Endothelial cell of umbilical vein (primary cell): ENCODE measurements at regions not wholly inside any gene's neighbourhood (a gene's known extent, or its start where the extent isn't known, plus 50 kb on each side); places are given as distances from the start of the nearest gene placed in this dataset.

Experiments used
- BruUV-seq: library from RNA; stranded (reverse); fragments of 400-500 nt; replicated peaks from 2 replicates; lab custom pipeline; 2021; lab: Mats Ljungman, UMichigan
- CTCF ChIA-PET: fragments of 300-600, 350-600 bp; sonication (Branson Sonifier 250); formaldehyde crosslinking; loops from one replicate; lab custom pipeline; 2021; ENCODE audit warnings: antibody characterized with exemption, inconsistent platforms; lab: Charles Lee
- POLR2A ChIA-PET: fragments of 300-600, 350-600 bp; sonication (Branson Sonifier 250); formaldehyde crosslinking; loops from one replicate; lab custom pipeline; 2021; ENCODE audit warnings: antibody characterized with exemption, inconsistent platforms; lab: Charles Lee
- DNase-seq: peaks from one replicate; pipeline ENCODE4 v3.0.0-alpha.2; 2011; ENCODE audit warnings: low read depth, low spot score
- FAIRE-seq: peaks from 2 replicates; lab custom pipeline; 2011; peaks lifted over from hg19 to GRCh38; lab: Jason Lieb, UNC
- H2AFZ ChIP-seq: 2 replicates; pipeline ENCODE4 v1.6.0; 2012; ENCODE audit warnings: low read depth, low read length, control low read depth, inconsistent platforms
- H3K27ac ChIP-seq: 2 replicates; pipeline ENCODE4 v1.5.1; 2011; ENCODE audit warnings: low read depth, mild to moderate bottlenecking, control low read depth, low read length, moderate library complexity; ENCODE audit not compliant: insufficient read depth
- H3K27me3 ChIP-seq, 2 experiments: 2 replicates each; pipeline versions ENCODE4 v1.6.0 to v1.6.1; 2011; ENCODE audit warnings: low read length in 2 of 2, mixed read lengths in 1 of 2; ENCODE audit not compliant: control insufficient read depth in 2 of 2, insufficient read depth in 2 of 2
- H3K36me3 ChIP-seq, 2 experiments: 2 replicates in 1 of 2; 3 replicates in 1 of 2; pipeline ENCODE4 v1.5.1; 2011; ENCODE audit warnings: low read length in 2 of 2, mild to moderate bottlenecking in 1 of 2, moderate library complexity in 1 of 2; ENCODE audit not compliant: control insufficient read depth in 2 of 2, insufficient read depth in 2 of 2; ENCODE audit errors: extremely low read depth in 1 of 2
- H3K4me1 ChIP-seq: 3 replicates; pipeline ENCODE4 v1.5.1; 2011; ENCODE audit warnings: mild to moderate bottlenecking, low read length; ENCODE audit not compliant: control insufficient read depth, insufficient read depth; ENCODE audit errors: extremely low read depth
- H3K4me2 ChIP-seq: 2 replicates; pipeline ENCODE4 v1.6.1; 2011; ENCODE audit warnings: low read length, control low read depth, mixed read lengths; ENCODE audit not compliant: insufficient read depth
- H3K4me3 ChIP-seq, 3 experiments: fragments of 200-600 bp in 1 of 3; sonication (generic), shearing (Covaris generic) in 1 of 3; replicated peaks in 1 of 3; 2 replicates each; pipeline ENCODE4 v1.5.1; 2011 to 2016; ENCODE audit warnings: control low read depth in 3 of 3, low read length in 3 of 3, mild to moderate bottlenecking in 2 of 3, inconsistent platforms in 1 of 3, low read depth in 1 of 3, moderate library complexity in 1 of 3; ENCODE audit not compliant: insufficient read depth in 1 of 3
- H3K79me2 ChIP-seq: 2 replicates; pipeline ENCODE4 v1.6.0; 2012; ENCODE audit warnings: low read length, inconsistent platforms; ENCODE audit not compliant: control insufficient read depth, insufficient read depth
- H3K9ac ChIP-seq: replicated peaks from 2 replicates; pipeline ENCODE3; 2011; ENCODE audit warnings: low read length, control low read depth; ENCODE audit not compliant: insufficient read depth; ENCODE audit errors: extremely low read depth
- H3K9me1 ChIP-seq: replicated peaks from 3 replicates; pipeline ENCODE4 v1.6.0; 2011; ENCODE audit warnings: mild to moderate bottlenecking, low read length; ENCODE audit not compliant: control insufficient read depth, insufficient read depth; ENCODE audit errors: extremely low read depth
- H3K9me3 ChIP-seq: replicated peaks from 2 replicates; pipeline ENCODE4 v1.5.1; 2012; ENCODE audit warnings: low read length, inconsistent platforms; ENCODE audit not compliant: control insufficient read depth, insufficient read depth
- H4K20me1 ChIP-seq: replicated peaks from 2 replicates; pipeline ENCODE3; 2011; ENCODE audit warnings: mild to moderate bottlenecking, low read length; ENCODE audit not compliant: control insufficient read depth, insufficient read depth; ENCODE audit errors: extremely low read depth
- EZH2 ChIP-seq: IDR thresholded peaks from 2 replicates; pipeline ENCODE4 v1.6.1; 2012; ENCODE audit warnings: borderline replicate concordance, low read depth, mild to moderate bottlenecking, moderate library complexity, low read length, inconsistent platforms; ENCODE audit not compliant: severe bottlenecking
- FOS ChIP-seq: IDR thresholded peaks from 2 replicates; pipeline ENCODE4 v1.6.1; 2011; ENCODE audit warnings: mild to moderate bottlenecking, low read length, moderate library complexity, borderline replicate concordance; ENCODE audit not compliant: insufficient read depth
- GATA2 ChIP-seq: IDR thresholded peaks from 2 replicates; pipeline ENCODE4 v1.7.0; 2011; ENCODE audit warnings: low read depth, mild to moderate bottlenecking, moderate library complexity, mixed read lengths, low read length; ENCODE audit not compliant: insufficient read length, insufficient read depth
- JUN ChIP-seq: IDR thresholded peaks from 2 replicates; pipeline ENCODE4 v1.6.1; 2011; ENCODE audit warnings: borderline replicate concordance, low read depth; ENCODE audit not compliant: insufficient read length, insufficient read depth
- MYC ChIP-seq: IDR thresholded peaks from one replicate; pipeline ENCODE4 v1.6.1; 2011; ENCODE audit warnings: mild to moderate bottlenecking, low read depth, low read length
- POLR2A ChIP-seq: IDR thresholded peaks from 2 replicates; pipeline ENCODE4 v1.6.1; 2012; ENCODE audit warnings: low read depth, mild to moderate bottlenecking, control low read depth, low read length
- POLR2AphosphoS5 ChIP-seq: IDR thresholded peaks from 2 replicates; pipeline ENCODE4 v1.6.1; 2012; ENCODE audit warnings: low read depth, mild to moderate bottlenecking, control low read depth, low read length, moderate library complexity; ENCODE audit not compliant: insufficient read depth
- dilution Hi-C: fragments of 300-500 bp; cut with MboI; formaldehyde crosslinking; loops from one replicate; pipeline ENCODE4 v1.15.0; 2019; ENCODE audit warnings: low sequenced_read_pairs; ENCODE audit not compliant: extremely low pct_ligation_motif_present
- intact Hi-C: fragments of 100-400 bp; cut with micrococcal nuclease; formaldehyde crosslinking; loops from one replicate; pipeline ENCODE4 v1.10.0; 2022
- TF ChIP-seq, protein P1 (sequence below), 2 donors: IDR thresholded peaks; 1 replicate in 1 of 2; 2 replicates in 1 of 2; pipeline ENCODE4 v1.5.1; 2011; ENCODE audit warnings: low read length in 2 of 2, mild to moderate bottlenecking in 2 of 2, moderate library complexity in 2 of 2, control low read depth in 1 of 2, inconsistent platforms in 1 of 2, low read depth in 1 of 2; ENCODE audit not compliant: insufficient read depth in 1 of 2; ENCODE audit errors: extremely low read depth in 1 of 2
- TF ChIP-seq, protein P2 (sequence below): IDR thresholded peaks from 2 replicates; pipeline ENCODE4 v1.6.1; 2011; ENCODE audit not compliant: insufficient read depth, insufficient read length

DNA sequence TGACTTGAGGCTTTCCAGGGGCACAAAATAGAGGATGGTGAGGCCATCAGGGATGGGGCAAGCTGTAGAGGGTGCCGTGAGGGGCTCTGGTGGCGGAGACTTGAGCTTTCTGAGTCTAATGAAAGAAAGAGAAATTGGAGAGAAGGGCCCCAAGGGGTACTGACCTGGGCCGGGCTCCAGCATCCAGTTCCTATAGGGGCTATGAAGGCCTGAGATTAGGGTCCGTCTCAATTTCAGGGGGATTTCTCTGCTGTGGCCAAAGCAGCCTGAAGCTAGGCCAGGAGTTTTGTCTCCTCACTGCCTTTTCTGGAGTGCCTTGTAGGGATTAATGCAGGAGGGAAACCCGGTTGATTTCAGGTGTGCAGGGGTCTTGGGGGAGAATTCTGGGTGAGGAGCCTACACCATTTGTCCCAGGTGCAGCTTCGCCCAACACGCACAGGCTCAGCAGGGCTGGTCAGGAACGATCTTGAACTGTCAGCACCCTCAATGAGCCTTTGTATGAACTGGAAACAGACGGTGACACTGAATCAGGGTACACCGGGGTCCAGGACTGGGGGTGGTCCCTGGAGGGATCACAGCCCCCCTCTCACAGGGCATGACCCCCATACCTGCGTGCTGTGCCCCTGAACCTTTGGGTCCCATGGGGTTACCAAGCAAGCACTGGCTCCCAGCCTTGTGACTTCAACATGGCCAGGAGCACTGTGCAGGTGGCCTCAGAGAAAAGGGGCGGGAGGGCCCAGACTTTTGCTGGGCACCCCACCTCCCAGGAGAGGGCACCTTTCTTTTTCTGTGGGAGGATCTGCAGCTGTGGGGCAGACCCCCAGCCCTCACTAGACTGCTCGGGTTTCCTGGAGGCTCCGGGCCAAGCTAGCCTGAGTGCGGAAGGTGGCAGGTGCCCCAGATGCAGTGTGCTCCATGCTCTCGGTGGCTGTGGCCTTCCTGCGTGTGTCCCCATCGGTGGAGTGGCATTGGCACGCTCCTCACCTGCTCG, 122.9 kb upstream of the RET start:
- Histone ChIP-seq H3K27me3 (peaks cover 0 to 3% of the 10 kb centered on the region in 2 experiments), H3K4me1 (no peaks in the 10 kb centered on the region), H3K36me3 (no peaks in the 10 kb centered on the region), H4K20me1 (no peaks in the 10 kb centered on the region), H3K4me2 (no peak overlapping the region), H3K27ac (no peak overlapping the region), H3K4me3 (no peak overlapping the region), H2AFZ (no peak overlapping the region), H3K79me2 (no peaks in the 10 kb centered on the region), H3K9me1 (no peaks in the 10 kb centered on the region), H3K9ac (no peak overlapping the region), H3K9me3 (no peaks in the 10 kb centered on the region)
- dilution Hi-C loops, result no loop called here
- no peak for DNase-seq
- ChIA-PET CTCF (interaction anchor here (0.6 kb wide), 1 partner anchor 35 kb away, joined by 4 read pairs; no protein-coding TSS in a partner anchor), POLR2A (no interaction called here)
- BruUV-seq, result no TSS peak
- FAIRE-seq, result no peak
- TF ChIP-seq JUN (no peak), MYC (no peak), EZH2 (no peak), POLR2AphosphoS5 (no peak), FOS (no peak), GATA2 (no peak), POLR2A (no peak)
- TF ChIP-seq, protein P1, sequence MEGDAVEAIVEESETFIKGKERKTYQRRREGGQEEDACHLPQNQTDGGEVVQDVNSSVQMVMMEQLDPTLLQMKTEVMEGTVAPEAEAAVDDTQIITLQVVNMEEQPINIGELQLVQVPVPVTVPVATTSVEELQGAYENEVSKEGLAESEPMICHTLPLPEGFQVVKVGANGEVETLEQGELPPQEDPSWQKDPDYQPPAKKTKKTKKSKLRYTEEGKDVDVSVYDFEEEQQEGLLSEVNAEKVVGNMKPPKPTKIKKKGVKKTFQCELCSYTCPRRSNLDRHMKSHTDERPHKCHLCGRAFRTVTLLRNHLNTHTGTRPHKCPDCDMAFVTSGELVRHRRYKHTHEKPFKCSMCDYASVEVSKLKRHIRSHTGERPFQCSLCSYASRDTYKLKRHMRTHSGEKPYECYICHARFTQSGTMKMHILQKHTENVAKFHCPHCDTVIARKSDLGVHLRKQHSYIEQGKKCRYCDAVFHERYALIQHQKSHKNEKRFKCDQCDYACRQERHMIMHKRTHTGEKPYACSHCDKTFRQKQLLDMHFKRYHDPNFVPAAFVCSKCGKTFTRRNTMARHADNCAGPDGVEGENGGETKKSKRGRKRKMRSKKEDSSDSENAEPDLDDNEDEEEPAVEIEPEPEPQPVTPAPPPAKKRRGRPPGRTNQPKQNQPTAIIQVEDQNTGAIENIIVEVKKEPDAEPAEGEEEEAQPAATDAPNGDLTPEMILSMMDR (IDR thresholded peaks at IDR 0.05; ENCODE audit: extremely low read depth in 1 of 2, insufficient read depth in 1 of 2, low read depth in 1 of 2, low read length in 2 of 2), result no peak
- TF ChIP-seq, protein P2, sequence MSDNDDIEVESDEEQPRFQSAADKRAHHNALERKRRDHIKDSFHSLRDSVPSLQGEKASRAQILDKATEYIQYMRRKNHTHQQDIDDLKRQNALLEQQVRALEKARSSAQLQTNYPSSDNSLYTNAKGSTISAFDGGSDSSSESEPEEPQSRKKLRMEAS, result no peak
- intact Hi-C loops, result no loop called here
